ENCODE measurements at regions not wholly inside any gene's neighbourhood (a gene's known extent, or its start where the extent isn't known, plus 50 kb on each side); places are given as distances from the start of the nearest gene placed in this dataset.
"Not testable (repeated sequence)": the region's sequence is repeated elsewhere in the genome, so short reads cannot be mapped to it uniquely, and the experiment has no call there.

DNA sequence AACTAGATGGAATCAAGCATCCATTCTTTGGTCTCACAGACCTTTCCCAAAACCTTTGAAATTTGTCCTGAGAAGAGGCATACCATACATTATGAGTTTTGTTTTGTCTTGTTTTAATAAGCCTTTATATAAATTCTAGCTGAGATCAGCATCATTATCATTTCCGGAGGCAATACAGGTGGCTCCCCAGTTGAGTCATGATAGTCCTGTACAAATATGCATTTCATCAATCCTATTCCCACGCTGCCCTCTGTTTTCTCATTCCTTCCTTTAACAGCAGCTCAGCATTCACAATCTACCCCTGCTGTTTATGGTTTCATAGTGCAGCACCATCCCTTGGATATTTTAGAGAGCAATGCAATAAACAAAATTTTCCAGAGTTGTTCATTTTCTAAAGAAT lies 216.7 kb downstream of the TXNL1 start:
- FAIRE-seq (no peak), ATAC-seq (no peak), DNase-seq (ENCODE audit: low read depth in 1 of 2, low spot score in 1 of 2) (no peak)
- Histone ChIP-seq H3K9me3 (no peaks in the 10 kb centered on the region), H3K27ac (no peak overlapping the region), H3K4me3 (no peak overlapping the region), H3K4me2 (no peak overlapping the region), H3K4me1 (no peaks in the 10 kb centered on the region)
- POLR2A ChIA-PET = no interaction called here
- CTCF ChIA-PET = no interaction called here
- WGBS (ENCODE audit: missing lambda C conversion rate) = 34% methylated on average over 2 of the region's 2 CpGs
- TF ChIP-seq CHD4 (IDR thresholded peaks at IDR 0.05; ENCODE audit: borderline replicate concordance) = no peak
- TF ChIP-seq, protein P1, sequence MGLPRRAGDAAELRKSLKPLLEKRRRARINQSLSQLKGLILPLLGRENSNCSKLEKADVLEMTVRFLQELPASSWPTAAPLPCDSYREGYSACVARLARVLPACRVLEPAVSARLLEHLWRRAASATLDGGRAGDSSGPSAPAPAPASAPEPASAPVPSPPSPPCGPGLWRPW (IDR thresholded peaks at IDR 0.05) = no peak
- TF ChIP-seq, protein P2, sequence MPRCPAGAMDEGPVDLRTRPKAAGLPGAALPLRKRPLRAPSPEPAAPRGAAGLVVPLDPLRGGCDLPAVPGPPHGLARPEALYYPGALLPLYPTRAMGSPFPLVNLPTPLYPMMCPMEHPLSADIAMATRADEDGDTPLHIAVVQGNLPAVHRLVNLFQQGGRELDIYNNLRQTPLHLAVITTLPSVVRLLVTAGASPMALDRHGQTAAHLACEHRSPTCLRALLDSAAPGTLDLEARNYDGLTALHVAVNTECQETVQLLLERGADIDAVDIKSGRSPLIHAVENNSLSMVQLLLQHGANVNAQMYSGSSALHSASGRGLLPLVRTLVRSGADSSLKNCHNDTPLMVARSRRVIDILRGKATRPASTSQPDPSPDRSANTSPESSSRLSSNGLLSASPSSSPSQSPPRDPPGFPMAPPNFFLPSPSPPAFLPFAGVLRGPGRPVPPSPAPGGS (IDR thresholded peaks at IDR 0.05) = no peak
- TF ChIP-seq NFE2L2 (conservative IDR thresholded peaks at IDR 0.05; ENCODE audit: low read length) = no peak
- no peak for TF ChIP-seq FOSL2 (IDR thresholded peaks at IDR 0.05)
- TF ChIP-seq FOSL2 (CRISPR knock-in tag; IDR thresholded peaks at IDR 0.05) = no peak
- no peak for TF ChIP-seq RAD21 (conservative IDR thresholded peaks at IDR 0.05 in 1 of 2, IDR thresholded peaks at IDR 0.05 in 1 of 2)
- TF ChIP-seq NR3C1 (IDR thresholded peaks at IDR 0.05) = no peak
- no peak for TF ChIP-seq HEYL (CRISPR knock-in tag; IDR thresholded peaks at IDR 0.05)
- no peak for TF ChIP-seq PHF8 (IDR thresholded peaks at IDR 0.05; ENCODE audit: borderline replicate concordance, low read depth)
- no peak for TF ChIP-seq HDAC2 (IDR thresholded peaks at IDR 0.05)
- no peak for TF ChIP-seq RCOR1 (IDR thresholded peaks at IDR 0.05; ENCODE audit: low read depth, low read length)
- TF ChIP-seq, protein P3, sequence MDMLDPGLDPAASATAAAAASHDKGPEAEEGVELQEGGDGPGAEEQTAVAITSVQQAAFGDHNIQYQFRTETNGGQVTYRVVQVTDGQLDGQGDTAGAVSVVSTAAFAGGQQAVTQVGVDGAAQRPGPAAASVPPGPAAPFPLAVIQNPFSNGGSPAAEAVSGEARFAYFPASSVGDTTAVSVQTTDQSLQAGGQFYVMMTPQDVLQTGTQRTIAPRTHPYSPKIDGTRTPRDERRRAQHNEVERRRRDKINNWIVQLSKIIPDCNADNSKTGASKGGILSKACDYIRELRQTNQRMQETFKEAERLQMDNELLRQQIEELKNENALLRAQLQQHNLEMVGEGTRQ (IDR thresholded peaks at IDR 0.05) = no peak
- TF ChIP-seq RFX5 (IDR thresholded peaks at IDR 0.05) = no peak
- TF ChIP-seq, protein P4, sequence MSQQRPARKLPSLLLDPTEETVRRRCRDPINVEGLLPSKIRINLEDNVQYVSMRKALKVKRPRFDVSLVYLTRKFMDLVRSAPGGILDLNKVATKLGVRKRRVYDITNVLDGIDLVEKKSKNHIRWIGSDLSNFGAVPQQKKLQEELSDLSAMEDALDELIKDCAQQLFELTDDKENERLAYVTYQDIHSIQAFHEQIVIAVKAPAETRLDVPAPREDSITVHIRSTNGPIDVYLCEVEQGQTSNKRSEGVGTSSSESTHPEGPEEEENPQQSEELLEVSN (IDR thresholded peaks at IDR 0.05; ENCODE audit: borderline replicate concordance, low read depth) = no peak
- TF ChIP-seq ZNF302 (CRISPR knock-in tag; IDR thresholded peaks at IDR 0.05) = no peak
- no peak for TF ChIP-seq NPAS2 (CRISPR knock-in tag; IDR thresholded peaks at IDR 0.05; ENCODE audit: borderline replicate concordance)
- TF ChIP-seq GATA3 (IDR thresholded peaks at IDR 0.05; ENCODE audit: borderline replicate concordance) = no peak
- no peak for TF ChIP-seq RARB (CRISPR knock-in tag; IDR thresholded peaks at IDR 0.05)
- TF ChIP-seq ZSCAN20 (CRISPR knock-in tag; IDR thresholded peaks at IDR 0.05) = no peak

DNA sequence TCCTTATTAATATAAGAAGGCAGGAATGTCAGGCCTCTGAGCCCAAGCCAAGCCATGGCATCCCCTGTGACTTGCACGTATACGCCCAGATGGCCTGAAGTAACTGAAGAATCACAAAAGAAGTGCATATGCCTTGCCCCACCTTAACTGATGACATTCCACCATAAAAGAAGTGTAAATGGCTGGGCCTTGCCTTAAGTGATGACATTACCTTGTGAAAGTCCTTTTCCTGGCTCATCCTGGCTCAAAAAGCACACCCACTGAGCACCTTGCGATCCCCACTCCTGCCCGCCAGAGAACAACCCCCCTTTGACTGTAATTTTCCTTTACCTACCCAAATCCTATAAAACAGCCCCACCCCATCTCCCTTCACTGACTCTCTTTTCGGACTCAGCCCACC lies 217.5 kb downstream of the TXNL1 start:
- POLR2A ChIA-PET = not testable (repeated sequence)
- WGBS (ENCODE audit: missing lambda C conversion rate) = 82% methylated on average over 5 of the region's 5 CpGs

DNA sequence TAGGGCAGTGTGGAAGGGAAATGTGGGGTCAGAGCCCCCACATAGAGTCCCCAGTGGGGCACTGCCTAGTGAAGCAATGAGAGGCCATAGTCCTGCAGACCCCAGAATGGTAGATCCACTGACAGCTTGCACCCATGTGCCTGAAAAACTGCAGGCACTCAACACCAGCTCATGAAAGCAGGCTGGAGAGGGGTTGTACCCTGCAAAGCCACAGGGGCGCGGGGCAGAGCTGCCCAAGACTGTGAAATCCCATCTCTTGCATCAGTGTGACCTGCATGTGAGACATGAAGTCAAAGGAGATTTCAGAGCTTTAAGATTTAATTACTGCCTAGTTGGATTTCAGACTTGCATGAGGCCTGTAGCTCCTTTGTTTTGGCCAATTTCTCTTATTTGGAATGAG lies 224.0 kb downstream of the TXNL1 start:
- H3K4me2 ChIP-seq = no peak overlapping the region
- no peaks in the 10 kb centered on the region for H3K9me3 ChIP-seq
- H3K4me1 ChIP-seq = no peaks in the 10 kb centered on the region
- no peak overlapping the region for H3K4me3 ChIP-seq
- no peak for ATAC-seq
- 83% methylated on average over 2 of the region's 2 CpGs for WGBS (ENCODE audit: missing lambda C conversion rate)
- H3K27ac ChIP-seq = no peak overlapping the region
- CTCF ChIA-PET = no interaction called here
- DNase-seq (ENCODE audit: low read depth in 1 of 2, low spot score in 1 of 2) = no peak
- no peak for FAIRE-seq
- POLR2A ChIA-PET = no interaction called here
- TF ChIP-seq HEYL (CRISPR knock-in tag; IDR thresholded peaks at IDR 0.05) (no peak), SMC3 (IDR thresholded peaks at IDR 0.05) (no peak), HDAC2 (IDR thresholded peaks at IDR 0.05) (no peak), KDM5A (IDR thresholded peaks at IDR 0.05) (no peak), CBX2 (IDR thresholded peaks at IDR 0.05; ENCODE audit: borderline replicate concordance, low read depth) (no peak)
- TF ChIP-seq, protein P5, sequence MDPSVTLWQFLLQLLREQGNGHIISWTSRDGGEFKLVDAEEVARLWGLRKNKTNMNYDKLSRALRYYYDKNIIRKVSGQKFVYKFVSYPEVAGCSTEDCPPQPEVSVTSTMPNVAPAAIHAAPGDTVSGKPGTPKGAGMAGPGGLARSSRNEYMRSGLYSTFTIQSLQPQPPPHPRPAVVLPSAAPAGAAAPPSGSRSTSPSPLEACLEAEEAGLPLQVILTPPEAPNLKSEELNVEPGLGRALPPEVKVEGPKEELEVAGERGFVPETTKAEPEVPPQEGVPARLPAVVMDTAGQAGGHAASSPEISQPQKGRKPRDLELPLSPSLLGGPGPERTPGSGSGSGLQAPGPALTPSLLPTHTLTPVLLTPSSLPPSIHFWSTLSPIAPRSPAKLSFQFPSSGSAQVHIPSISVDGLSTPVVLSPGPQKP (IDR thresholded peaks at IDR 0.05; ENCODE audit: low read depth, low read length) = no peak
- TF ChIP-seq, protein P2 (IDR thresholded peaks at IDR 0.05) = no peak
- TF ChIP-seq, protein P6, sequence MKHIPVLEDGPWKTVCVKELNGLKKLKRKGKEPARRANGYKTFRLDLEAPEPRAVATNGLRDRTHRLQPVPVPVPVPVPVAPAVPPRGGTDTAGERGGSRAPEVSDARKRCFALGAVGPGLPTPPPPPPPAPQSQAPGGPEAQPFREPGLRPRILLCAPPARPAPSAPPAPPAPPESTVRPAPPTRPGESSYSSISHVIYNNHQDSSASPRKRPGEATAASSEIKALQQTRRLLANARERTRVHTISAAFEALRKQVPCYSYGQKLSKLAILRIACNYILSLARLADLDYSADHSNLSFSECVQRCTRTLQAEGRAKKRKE (CRISPR knock-in tag; IDR thresholded peaks at IDR 0.05; ENCODE audit: low read depth) = no peak
- TF ChIP-seq, protein P7, sequence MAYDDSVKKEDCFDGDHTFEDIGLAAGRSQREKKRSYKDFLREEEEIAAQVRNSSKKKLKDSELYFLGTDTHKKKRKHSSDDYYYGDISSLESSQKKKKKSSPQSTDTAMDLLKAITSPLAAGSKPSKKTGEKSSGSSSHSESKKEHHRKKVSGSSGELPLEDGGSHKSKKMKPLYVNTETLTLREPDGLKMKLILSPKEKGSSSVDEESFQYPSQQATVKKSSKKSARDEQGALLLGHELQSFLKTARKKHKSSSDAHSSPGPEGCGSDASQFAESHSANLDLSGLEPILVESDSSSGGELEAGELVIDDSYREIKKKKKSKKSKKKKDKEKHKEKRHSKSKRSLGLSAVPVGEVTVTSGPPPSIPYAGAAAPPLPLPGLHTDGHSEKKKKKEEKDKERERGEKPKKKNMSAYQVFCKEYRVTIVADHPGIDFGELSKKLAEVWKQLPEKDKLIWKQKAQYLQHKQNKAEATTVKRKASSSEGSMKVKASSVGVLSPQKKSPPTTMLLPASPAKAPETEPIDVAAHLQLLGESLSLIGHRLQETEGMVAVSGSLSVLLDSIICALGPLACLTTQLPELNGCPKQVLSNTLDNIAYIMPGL (CRISPR knock-in tag; IDR thresholded peaks at IDR 0.05; ENCODE audit: borderline replicate concordance) = no peak
- TF ChIP-seq, protein P4 (IDR thresholded peaks at IDR 0.05; ENCODE audit: borderline replicate concordance, low read depth) = no peak

More for the DNA sequence above, 217.5 kb downstream of the TXNL1 start:
- H3K27ac ChIP-seq; DNase-seq (ENCODE audit: low read depth in 1 of 2, low spot score in 1 of 2); FAIRE-seq; CTCF ChIA-PET; ATAC-seq; H3K4me2 ChIP-seq; H3K9me3 ChIP-seq; H3K4me1 ChIP-seq; H3K4me3 ChIP-seq: not testable (repeated sequence)
